Mammary epithelial cell (primary cell): ENCODE measurements at regions not wholly inside any gene's neighbourhood (a gene's known extent, or its start where the extent isn't known, plus 50 kb on each side); places are given as distances from the start of the nearest gene placed in this dataset.

Source experiments
- EZH2 ChIP-seq: IDR thresholded peaks from 2 replicates; pipeline ENCODE4 v1.6.1; 2012; ENCODE audit warnings: low read length, inconsistent platforms, borderline replicate concordance
- TF ChIP-seq, protein P1 (sequence below), 2 donors: IDR thresholded peaks in 1 of 2; conservative IDR thresholded peaks in 1 of 2; 2 replicates each; pipeline ENCODE4 v1.5.1; 2011 to 2012; ENCODE audit warnings: inconsistent platforms in 2 of 2, low read length in 2 of 2, mild to moderate bottlenecking in 2 of 2, control low read depth in 1 of 2, low read depth in 1 of 2; ENCODE audit not compliant: insufficient read depth in 1 of 2; ENCODE audit errors: extremely low read depth in 1 of 2

DNA sequence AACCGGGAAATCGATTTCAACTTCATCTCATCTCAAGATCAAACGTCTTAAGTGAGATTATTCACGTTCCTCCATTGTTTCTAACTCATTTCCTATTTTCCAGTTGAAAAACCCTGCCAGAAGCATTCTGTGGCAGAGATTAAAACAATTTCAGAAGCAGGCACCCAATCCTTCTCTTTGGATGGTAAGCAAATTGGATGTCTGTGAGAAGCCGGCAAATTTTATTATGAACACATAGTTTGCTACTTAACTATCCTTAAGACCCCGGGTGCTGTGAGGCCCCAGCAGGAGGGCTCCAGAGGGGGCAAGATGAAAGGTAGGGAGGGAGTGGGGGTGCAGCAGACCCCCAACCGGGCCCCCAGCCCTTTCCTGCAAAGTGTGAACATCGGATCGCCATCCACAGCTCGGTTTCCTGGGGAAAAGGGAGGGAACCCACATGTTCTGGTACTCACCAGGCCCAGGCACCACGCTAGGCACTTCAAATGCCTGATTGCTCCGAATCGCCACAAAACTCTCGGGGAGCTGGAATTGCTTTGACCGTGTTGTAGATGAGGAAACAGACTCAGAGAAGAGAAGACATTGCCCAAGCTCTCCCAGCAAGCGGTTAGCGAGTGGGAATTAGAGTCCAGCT lies 167.1 kb upstream of the MVB12B start:
- TF ChIP-seq, protein P1, sequence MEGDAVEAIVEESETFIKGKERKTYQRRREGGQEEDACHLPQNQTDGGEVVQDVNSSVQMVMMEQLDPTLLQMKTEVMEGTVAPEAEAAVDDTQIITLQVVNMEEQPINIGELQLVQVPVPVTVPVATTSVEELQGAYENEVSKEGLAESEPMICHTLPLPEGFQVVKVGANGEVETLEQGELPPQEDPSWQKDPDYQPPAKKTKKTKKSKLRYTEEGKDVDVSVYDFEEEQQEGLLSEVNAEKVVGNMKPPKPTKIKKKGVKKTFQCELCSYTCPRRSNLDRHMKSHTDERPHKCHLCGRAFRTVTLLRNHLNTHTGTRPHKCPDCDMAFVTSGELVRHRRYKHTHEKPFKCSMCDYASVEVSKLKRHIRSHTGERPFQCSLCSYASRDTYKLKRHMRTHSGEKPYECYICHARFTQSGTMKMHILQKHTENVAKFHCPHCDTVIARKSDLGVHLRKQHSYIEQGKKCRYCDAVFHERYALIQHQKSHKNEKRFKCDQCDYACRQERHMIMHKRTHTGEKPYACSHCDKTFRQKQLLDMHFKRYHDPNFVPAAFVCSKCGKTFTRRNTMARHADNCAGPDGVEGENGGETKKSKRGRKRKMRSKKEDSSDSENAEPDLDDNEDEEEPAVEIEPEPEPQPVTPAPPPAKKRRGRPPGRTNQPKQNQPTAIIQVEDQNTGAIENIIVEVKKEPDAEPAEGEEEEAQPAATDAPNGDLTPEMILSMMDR (conservative IDR thresholded peaks at IDR 0.05 in 1 of 2, IDR thresholded peaks at IDR 0.05 in 1 of 2; ENCODE audit: extremely low read depth in 1 of 2, insufficient read depth in 1 of 2, low read depth in 1 of 2, low read length in 2 of 2) = no peak
- TF ChIP-seq EZH2 = no peak
